Lower leg skin (tissue), 3 donors: ENCODE measurements at regions not wholly inside any gene's neighbourhood (a gene's known extent, or its start where the extent isn't known, plus 50 kb on each side); places are given as distances from the start of the nearest gene placed in this dataset.

Experiments
- CTCF ChIP-seq, 3 donors: fragments of 450-650 bp; IDR thresholded peaks; one replicate each; pipeline ENCODE4 v1.5.1; 2016; ENCODE audit warnings: antibody characterized with exemption in 3 of 3, mild to moderate bottlenecking in 3 of 3, moderate library complexity in 2 of 3
- POLR2A ChIP-seq, 2 donors: fragments of 450-650 bp; IDR thresholded peaks; one replicate each; pipeline ENCODE4 v1.6.1; 2016 to 2017; ENCODE audit warnings: antibody characterized with exemption in 2 of 2, mild to moderate bottlenecking in 1 of 2, moderate library complexity in 1 of 2

- TF ChIP-seq POLR2A (IDR thresholded peaks at IDR 0.05) (no peak), CTCF (IDR thresholded peaks at IDR 0.05) (no peak)
Observed at GRCh38 chr7:56447864-56448693, 331.9 kb upstream of the NUPR2 start.
